ENCODE measurements at regions not wholly inside any gene's neighbourhood (a gene's known extent, or its start where the extent isn't known, plus 50 kb on each side); places are given as distances from the start of the nearest gene placed in this dataset.

- no peak for DNase-seq
Measured at GRCh38 chr13:22461854-22462490, 718.8 kb upstream of the SGCG start.

GRCh38 chr13:22463089-22463488, 717.7 kb upstream of the SGCG start:
- no peak for DNase-seq

GRCh38 chr13:22468045-22468444, 712.7 kb upstream of the SGCG start:
- DNase-seq = no peak

DNA sequence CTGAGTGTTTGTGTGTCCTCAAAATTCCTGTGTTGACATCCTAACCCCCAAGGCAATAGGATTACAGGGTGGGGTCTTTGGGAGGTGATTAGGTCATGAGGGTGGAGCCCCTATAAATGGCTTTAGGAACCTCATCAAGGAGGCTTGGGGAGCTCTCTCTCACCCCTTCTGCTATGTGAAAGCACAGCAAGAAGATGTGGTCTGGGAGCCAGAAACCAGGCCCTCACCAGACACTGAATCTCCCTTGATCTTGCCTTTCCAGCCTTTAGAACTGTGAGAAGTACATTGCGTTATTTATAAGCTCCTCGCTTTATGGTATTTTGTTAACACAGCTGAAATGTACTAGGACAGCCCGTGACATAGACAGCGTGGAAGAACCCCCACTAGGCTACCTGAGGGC, 712.0 kb upstream of the SGCG start:
- no peak for DNase-seq

DNA sequence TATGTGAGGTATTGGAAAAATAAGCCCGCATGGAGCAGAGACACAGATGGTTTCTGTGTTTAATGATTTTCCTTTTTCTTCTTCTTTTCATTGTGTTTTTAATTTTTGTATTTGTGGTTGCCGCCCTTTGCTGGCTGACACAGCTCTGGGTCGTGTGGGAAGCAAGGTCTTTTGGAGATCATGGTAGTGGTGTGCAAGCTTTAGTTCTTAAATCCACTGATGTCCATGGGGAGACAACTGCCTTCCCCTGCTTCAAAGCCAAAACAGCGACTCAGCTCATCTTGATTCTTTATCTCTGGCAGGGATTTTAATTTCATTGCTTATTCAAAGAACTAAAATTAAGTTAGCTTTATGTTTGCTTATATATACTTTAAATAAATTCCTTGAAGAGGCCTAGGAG, 711.3 kb upstream of the SGCG start:
- no peak for DNase-seq

- no peak for DNase-seq
Measured at GRCh38 chr13:22470075-22470474, 710.7 kb upstream of the SGCG start.

GRCh38 chr13:22482496-22483000, 698.2 kb upstream of the SGCG start:
- no peak for DNase-seq

DNA sequence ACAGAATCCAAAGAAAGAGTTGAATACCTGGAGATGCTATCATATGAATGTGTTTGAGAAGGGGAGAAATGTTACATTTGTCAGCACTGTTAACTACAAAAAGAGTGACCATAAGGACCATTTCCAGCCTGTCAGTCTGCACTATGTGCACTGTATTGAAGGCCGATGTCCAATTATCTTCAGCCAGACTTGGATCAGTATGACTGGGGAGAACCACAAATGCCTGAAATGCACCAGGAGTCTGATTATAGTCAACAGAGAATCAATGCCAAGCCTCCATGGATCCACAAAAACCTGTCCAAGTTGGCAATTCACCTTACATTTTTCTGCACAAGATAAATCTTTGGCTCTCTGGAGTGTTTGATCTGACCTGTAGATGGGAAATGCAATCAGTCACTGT, 697.5 kb upstream of the SGCG start:
- DNase-seq = no peak

- no peak for DNase-seq
Measured at GRCh38 chr13:22486490-22486889, 694.3 kb upstream of the SGCG start.

- DNase-seq = no peak
Measured at GRCh38 chr13:22487932-22488331, 692.8 kb upstream of the SGCG start.

DNA sequence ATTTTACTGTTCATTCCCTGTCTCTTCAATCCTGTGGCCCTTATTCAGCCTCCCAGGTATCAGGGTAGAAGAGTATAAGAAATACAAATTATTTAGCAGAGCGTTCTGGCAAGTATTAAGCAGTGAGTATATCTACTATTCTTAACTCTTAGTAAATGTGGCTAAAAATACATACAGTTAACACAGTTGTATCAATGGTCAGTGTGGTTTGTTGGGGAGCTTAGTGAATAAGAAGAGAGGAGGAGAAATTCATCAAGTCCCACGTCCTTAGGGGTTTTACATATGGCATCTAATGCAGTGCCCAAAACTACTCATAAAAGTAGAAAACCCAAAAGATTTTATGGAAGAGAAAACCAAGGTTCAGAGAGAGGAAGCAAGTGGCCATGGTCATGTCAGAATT, 691.0 kb upstream of the SGCG start:
- DNase-seq = no peak

DNA sequence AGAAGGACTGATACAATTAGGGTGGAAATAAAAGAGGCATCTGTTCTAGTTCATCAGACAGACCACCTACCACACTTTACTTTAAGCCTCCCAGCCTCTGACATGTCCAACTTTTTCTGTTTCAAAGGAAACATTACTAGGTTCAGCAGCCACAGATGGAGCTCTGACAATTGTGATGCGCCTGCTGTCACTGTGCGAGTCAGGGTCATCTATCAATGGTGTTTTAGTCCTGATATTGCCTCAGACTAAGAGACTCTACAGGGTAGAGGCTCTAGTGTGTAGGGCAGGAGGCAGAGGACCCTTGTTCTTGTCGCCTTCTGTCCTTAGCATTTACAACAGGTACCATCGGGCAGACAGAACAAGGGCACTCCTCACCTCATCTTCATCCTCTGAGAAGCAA, 685.0 kb upstream of the SGCG start:
- DNase-seq = no peak

DNA sequence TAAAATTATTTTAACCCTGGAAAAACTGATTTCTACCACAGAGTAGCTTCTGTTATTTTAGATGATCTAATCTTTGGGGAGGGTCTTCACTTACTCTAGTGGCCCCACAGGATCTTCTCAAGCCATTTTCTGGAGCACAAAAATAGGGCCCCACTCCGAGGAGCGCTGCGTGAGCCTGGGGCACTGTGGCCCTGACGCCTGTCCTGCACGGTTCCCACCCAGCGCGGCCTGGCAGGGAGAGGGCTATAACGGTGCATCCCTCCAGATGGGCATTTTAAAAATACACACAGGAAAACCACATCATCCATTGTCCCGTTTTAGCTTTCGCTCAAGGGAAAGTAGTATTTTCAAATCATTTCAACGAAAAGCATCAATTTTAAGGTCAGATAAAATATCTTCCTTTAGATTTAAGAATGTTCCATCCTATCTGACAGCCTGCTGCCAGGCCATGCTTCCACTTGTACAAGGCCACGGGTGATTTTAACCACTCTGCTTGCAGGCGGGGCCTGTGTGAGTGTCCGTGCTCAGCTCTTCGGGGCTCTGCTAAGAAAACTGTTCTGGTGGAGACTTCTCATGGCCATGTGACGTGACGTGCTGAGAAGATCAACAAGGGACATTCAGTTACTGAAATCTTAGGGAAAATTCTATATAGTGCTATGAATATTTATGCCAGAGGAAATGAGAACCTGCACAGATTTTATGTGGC, 683.8 kb upstream of the SGCG start:
- no peak for DNase-seq

- no peak for DNase-seq
Measured at GRCh38 chr13:22497991-22498780, 682.6 kb upstream of the SGCG start.

DNA sequence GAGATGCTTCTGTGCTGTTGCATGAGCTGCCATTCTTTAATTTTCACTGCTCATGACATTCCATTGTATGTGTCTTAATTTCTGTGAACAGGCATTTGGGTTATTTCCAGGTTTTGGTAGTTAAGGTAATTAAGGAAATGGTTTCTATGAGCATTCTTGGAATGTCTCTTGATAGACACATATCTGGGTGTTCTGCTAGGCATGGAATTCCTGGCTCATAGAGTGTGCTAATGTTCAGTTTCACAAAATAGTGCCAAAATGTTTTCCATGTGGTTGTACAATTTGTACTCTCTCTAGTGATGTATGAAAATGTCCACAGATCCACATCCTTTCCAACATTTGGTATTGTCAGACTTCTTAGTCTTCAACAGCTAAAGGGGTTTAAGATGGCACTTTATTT, 680.9 kb upstream of the SGCG start:
- DNase-seq = no peak

DNA sequence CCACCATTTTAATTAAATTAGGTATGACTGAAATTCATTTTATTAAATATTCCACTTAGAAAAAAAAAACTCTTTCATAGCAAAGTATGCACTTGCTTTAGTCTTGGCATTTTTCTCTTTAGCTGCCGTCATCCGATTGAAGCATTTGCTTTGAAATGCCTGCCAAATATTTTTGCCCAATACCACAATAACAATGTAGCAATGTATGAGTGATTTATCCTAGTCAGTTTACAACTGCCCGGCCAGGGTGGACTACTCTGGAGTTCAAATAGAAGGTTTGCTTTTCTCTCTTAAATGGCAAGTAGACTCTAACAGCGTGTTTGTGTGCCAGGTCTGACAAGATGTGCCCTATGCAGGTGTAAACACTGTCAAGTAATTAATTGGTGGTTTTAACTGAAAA, 675.3 kb upstream of the SGCG start:
- no peak for DNase-seq

DNA sequence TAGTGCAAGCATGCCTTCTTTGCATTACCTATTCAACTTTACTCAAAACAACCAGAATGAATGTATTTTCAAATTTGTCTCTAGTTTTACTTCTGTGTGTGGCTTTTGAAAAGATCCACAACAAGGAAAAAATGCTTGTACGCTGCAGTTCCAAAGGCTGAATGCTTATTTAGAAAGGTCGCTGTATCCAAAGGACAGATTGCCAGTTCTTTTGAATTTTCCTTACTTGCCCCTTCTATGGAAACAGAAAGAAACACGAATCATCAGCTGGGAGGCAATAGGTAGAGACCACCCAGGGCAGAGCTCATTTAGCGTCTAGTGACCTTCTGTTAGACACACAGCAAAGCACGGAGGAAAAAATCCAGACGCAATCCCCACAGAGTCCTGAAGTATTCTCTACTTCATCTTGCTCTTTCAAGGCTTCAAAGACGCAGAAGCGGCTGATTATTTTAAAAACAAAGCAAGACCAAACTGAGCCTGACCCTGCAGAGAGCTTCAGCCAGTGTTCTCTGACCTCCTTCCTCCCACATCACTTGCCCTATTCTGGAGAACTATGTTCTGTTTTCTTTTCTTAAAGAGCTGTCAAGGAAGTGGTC, 674.6 kb upstream of the SGCG start:
- no peak for DNase-seq

- no peak for DNase-seq
Measured at GRCh38 chr13:22517544-22517943, 663.2 kb upstream of the SGCG start.

DNA sequence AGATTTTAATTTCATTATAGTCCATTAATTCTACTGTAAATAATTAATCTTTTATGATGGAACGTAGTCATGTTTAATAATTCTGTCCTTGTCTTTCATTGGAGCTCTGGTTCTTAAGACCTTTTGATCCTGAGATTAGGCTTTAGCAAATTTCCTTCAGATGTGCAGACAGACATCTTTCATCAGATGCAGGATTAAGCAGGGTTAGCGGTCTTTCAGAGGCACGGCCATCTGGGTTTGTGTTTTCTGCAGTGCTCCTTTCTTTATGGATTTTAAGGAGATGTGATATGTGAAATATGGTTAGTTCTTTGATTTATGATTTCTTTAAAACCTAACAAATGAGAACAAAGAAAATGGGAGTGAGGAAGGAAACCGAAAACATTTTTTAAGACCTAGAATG, 643.9 kb upstream of the SGCG start:
- DNase-seq = no peak

DNA sequence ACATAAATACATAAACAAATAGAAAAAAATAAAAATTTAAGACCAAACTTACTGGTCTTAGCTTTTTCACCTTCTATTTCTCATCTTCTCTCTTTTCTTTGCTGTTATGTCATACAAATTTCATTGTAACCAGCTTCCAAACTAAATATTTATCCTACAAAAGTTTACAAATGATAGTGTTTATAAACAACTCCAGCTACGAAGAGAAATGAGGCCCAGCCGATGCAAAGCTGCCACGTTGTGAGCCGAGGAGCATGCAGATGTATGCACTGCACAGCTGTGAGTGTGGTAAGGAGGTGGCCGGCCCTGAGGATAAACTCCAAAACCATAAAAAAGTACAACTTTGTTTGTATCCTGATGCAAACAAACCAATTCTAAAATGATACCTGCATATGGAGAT, 642.4 kb upstream of the SGCG start:
- DNase-seq = no peak

- no peak for DNase-seq
Measured at GRCh38 chr13:22549126-22549525, 631.7 kb upstream of the SGCG start.

DNA sequence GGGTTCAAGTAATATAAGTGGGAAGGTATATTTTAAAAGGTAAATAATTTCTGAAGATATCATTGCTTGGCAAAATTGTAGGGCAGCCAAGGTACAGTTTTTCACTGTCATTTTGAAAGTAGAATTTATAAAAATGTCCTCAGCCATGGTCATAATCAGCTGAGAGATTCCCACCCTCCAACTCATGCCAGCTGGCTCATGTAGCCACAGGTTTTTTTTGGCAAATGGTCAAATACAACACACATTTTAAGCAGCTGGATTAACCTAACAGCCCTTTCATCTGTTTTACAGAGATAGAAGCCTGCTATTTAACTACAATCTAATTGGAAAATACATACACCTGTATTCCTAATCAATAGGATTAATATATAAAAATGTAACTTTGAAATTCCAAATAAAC, 619.2 kb upstream of the SGCG start:
- no peak for DNase-seq

DNA sequence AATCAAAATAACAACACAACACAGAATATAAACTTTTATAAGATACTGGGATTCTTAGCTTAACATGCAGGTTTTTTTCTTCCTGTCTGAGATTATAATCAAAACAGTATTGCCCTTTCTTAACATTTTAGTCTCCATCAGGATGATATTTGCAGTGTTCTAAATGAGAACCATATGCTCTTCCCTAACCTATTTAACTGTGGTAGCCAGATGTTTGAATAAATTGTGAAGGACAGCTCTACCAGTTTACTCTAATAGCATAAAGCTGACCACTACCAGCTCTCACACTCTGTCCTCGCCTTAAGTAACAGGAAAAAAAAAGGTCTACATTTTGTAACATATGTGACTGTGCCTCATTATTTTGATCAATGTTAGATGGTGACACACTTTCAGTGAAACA, 618.7 kb upstream of the SGCG start:
- no peak for DNase-seq

DNA sequence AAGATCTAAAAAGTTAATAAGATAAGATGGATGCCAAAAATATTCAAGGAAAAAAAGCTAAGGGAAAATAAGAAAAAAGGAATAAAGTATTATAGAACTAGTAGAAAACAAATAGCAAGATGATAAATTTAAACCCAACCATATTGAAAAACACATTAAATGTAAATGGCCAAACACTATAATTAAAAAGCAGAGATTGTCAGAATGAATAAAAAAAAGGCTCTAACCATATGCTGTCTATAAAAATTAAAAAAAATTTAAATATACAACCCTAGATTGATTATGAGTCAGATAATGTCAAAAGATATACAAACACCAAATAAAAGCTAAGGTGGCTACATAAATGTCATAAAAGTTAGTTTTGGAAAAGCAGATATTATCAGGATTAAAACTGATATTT, 617.5 kb upstream of the SGCG start:
- no peak for DNase-seq
